Keratinocyte (primary cell): ENCODE measurements at regions not wholly inside any gene's neighbourhood (a gene's known extent, or its start where the extent isn't known, plus 50 kb on each side); places are given as distances from the start of the nearest gene placed in this dataset.

Experiments used
- DNase-seq: peaks from one replicate; pipeline ENCODE4 v3.0.0-alpha.2; 2011; ENCODE audit warnings: low read depth, missing footprints, low spot score
- FAIRE-seq: peaks from 2 replicates; lab custom pipeline; 2011; peaks lifted over from hg19 to GRCh38; lab: Jason Lieb, UNC
- H2AFZ ChIP-seq: 2 replicates; pipeline ENCODE4 v1.6.0; 2012; ENCODE audit warnings: low read length, control low read depth, inconsistent platforms; ENCODE audit not compliant: control insufficient read depth
- H3K27ac ChIP-seq: 2 replicates; pipeline ENCODE4 v1.5.1; 2011; ENCODE audit warnings: low read length; ENCODE audit not compliant: control insufficient read depth, insufficient read depth
- H3K27me3 ChIP-seq: 3 replicates; pipeline ENCODE4 v1.6.0; 2011; ENCODE audit warnings: low read length; ENCODE audit not compliant: control insufficient read depth, insufficient read depth; ENCODE audit errors: extremely low read depth
- H3K36me3 ChIP-seq, 2 experiments: 2 replicates in 1 of 2; 3 replicates in 1 of 2; pipeline ENCODE4 v1.5.1; 2011; ENCODE audit warnings: low read length in 2 of 2, mild to moderate bottlenecking in 1 of 2; ENCODE audit not compliant: control insufficient read depth in 2 of 2, insufficient read depth in 2 of 2; ENCODE audit errors: extremely low read depth in 1 of 2
- H3K4me1 ChIP-seq: 3 replicates; pipeline ENCODE4 v1.5.1; 2011; ENCODE audit warnings: low read length; ENCODE audit not compliant: control insufficient read depth, insufficient read depth; ENCODE audit errors: extremely low read depth
- H3K4me2 ChIP-seq: 3 replicates; pipeline ENCODE4 v1.6.0; 2011; ENCODE audit warnings: low read depth, low read length; ENCODE audit not compliant: control insufficient read depth, insufficient read depth; ENCODE audit errors: extremely low read depth
- H3K4me3 ChIP-seq, 3 experiments: fragments of 200-600 bp in 1 of 3; sonication (generic) in 1 of 3; 2 replicates in 2 of 3; 3 replicates in 1 of 3; pipeline ENCODE4 v1.5.1; 2011 to 2016; ENCODE audit warnings: low read length in 3 of 3, mild to moderate bottlenecking in 3 of 3, control low read depth in 2 of 3, inconsistent platforms in 1 of 3, low read depth in 1 of 3, mixed read lengths in 1 of 3, mixed run types in 1 of 3, moderate library complexity in 1 of 3; ENCODE audit not compliant: control insufficient read depth in 2 of 3, insufficient read depth in 2 of 3; ENCODE audit errors: extremely low read depth in 1 of 3
- H3K79me2 ChIP-seq: 2 replicates; pipeline ENCODE4 v1.6.0; 2012; ENCODE audit warnings: low read length; ENCODE audit not compliant: control insufficient read depth, insufficient read depth
- H3K9ac ChIP-seq: 3 replicates; pipeline ENCODE4 v1.6.0; 2011; ENCODE audit warnings: low read length; ENCODE audit not compliant: control insufficient read depth, insufficient read depth; ENCODE audit errors: extremely low read depth
- H3K9me1 ChIP-seq: 3 replicates; pipeline ENCODE4 v1.6.0; 2011; ENCODE audit warnings: low read length; ENCODE audit not compliant: control insufficient read depth, insufficient read depth; ENCODE audit errors: extremely low read depth
- H3K9me3 ChIP-seq: 2 replicates; pipeline ENCODE4 v1.5.1; 2012; ENCODE audit warnings: low read depth, low read length; ENCODE audit not compliant: control insufficient read depth
- H4K20me1 ChIP-seq: 3 replicates; pipeline ENCODE4 v1.6.0; 2011; ENCODE audit warnings: low read length; ENCODE audit not compliant: control insufficient read depth, insufficient read depth; ENCODE audit errors: extremely low read depth
- EZH2 ChIP-seq: IDR thresholded peaks from one replicate; pipeline ENCODE4 v1.6.1; 2012; ENCODE audit warnings: inconsistent platforms, mild to moderate bottlenecking, low read length, moderate library complexity
- dilution Hi-C: fragments of 300-500 bp; cut with MboI; formaldehyde crosslinking; loops from one replicate; pipeline ENCODE4 v1.7.0; 2020; ENCODE audit warnings: low sequenced_read_pairs; ENCODE audit not compliant: extremely low pct_ligation_motif_present
- TF ChIP-seq, protein P1 (sequence below), 3 experiments: IDR thresholded peaks in 1 of 3; conservative IDR thresholded peaks in 1 of 3; optimal IDR thresholded peaks in 1 of 3; 2 replicates in 2 of 3; 3 replicates in 1 of 3; pipeline versions ENCODE3 to v1.5.1; 2011; ENCODE audit warnings: low read length in 3 of 3, mild to moderate bottlenecking in 3 of 3, moderate library complexity in 2 of 3, control low read depth in 1 of 3, inconsistent platforms in 1 of 3; ENCODE audit not compliant: insufficient read depth in 2 of 3; ENCODE audit errors: extremely low read depth in 1 of 3

GRCh38 chr14:81655423-81656314, 122.0 kb upstream of the SEL1L start:
- Histone ChIP-seq H3K9me3 (no peaks in the 10 kb centered on the region), H3K79me2 (no peaks in the 10 kb centered on the region), H3K9me1 (no peaks in the 10 kb centered on the region), H3K36me3 (no peaks in the 10 kb centered on the region), H3K4me1 (no peaks in the 10 kb centered on the region), H2AFZ (no peak overlapping the region), H3K4me3 (no peak overlapping the region), H3K9ac (no peak overlapping the region), H3K27ac (no peak overlapping the region), H4K20me1 (no peaks in the 10 kb centered on the region), H3K27me3 (no peaks in the 10 kb centered on the region), H3K4me2 (no peak overlapping the region)
- FAIRE-seq, result no peak
- dilution Hi-C loops, result no loop called here
- DNase-seq, result no peak
- TF ChIP-seq, protein P1, sequence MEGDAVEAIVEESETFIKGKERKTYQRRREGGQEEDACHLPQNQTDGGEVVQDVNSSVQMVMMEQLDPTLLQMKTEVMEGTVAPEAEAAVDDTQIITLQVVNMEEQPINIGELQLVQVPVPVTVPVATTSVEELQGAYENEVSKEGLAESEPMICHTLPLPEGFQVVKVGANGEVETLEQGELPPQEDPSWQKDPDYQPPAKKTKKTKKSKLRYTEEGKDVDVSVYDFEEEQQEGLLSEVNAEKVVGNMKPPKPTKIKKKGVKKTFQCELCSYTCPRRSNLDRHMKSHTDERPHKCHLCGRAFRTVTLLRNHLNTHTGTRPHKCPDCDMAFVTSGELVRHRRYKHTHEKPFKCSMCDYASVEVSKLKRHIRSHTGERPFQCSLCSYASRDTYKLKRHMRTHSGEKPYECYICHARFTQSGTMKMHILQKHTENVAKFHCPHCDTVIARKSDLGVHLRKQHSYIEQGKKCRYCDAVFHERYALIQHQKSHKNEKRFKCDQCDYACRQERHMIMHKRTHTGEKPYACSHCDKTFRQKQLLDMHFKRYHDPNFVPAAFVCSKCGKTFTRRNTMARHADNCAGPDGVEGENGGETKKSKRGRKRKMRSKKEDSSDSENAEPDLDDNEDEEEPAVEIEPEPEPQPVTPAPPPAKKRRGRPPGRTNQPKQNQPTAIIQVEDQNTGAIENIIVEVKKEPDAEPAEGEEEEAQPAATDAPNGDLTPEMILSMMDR (optimal IDR thresholded peaks at IDR 0.05 in 1 of 3, IDR thresholded peaks at IDR 0.05 in 1 of 3, conservative IDR thresholded peaks at IDR 0.05 in 1 of 3; ENCODE audit: extremely low read depth in 1 of 3, insufficient read depth in 2 of 3, low read length in 3 of 3), result no peak
- no peak for TF ChIP-seq EZH2

DNA sequence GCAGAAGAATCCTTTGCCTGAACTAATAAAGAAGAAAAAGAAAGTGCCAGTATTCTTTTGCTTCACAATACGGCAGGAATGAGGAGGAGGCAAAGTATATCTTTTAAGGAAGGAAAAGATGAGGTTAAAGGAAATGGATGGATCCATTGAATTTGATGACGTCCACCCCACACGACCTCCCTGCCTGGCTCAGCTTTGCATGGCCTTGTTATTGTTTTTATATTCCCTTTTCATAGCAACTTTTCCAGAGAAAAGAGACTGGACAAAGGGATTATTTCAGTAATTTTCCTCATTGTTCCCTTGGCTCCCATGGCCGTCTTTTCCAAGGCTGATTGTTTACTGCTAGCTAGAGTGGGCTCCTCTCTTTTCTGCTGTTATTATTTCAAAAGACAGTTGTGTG, 123.2 kb upstream of the SEL1L start:
- FAIRE-seq, result no peak
- Histone ChIP-seq H2AFZ (no peak overlapping the region), H4K20me1 (no peaks in the 10 kb centered on the region), H3K9me3 (no peaks in the 10 kb centered on the region), H3K4me1 (no peaks in the 10 kb centered on the region), H3K4me2 (no peak overlapping the region), H3K9me1 (no peaks in the 10 kb centered on the region), H3K27ac (no peak overlapping the region), H3K4me3 (no peak overlapping the region), H3K9ac (no peak overlapping the region), H3K36me3 (no peaks in the 10 kb centered on the region), H3K79me2 (no peaks in the 10 kb centered on the region), H3K27me3 (no peaks in the 10 kb centered on the region)
- dilution Hi-C loops, result no loop called here
- no peak for TF ChIP-seq EZH2
- TF ChIP-seq, protein P1 (optimal IDR thresholded peaks at IDR 0.05 in 1 of 3, IDR thresholded peaks at IDR 0.05 in 1 of 3, conservative IDR thresholded peaks at IDR 0.05 in 1 of 3; ENCODE audit: extremely low read depth in 1 of 3, insufficient read depth in 2 of 3, low read length in 3 of 3), result no peak
- no peak for DNase-seq
